HG03521 (cell line): ENCODE measurements at regions not wholly inside any gene's neighbourhood (a gene's known extent, or its start where the extent isn't known, plus 50 kb on each side); places are given as distances from the start of the nearest gene placed in this dataset.

Experiments
- ATAC-seq: cut with Tn5 transposase; IDR thresholded peaks from one replicate; pipeline ENCODE4 v1.9.1; 2021; ENCODE audit warnings: mild to moderate bottlenecking, moderate library complexity; ENCODE audit not compliant: unreplicated experiment

- no peak for ATAC-seq
Measured at GRCh38 chr9:91151718-91152095, 210.0 kb downstream of the AUH start.

DNA sequence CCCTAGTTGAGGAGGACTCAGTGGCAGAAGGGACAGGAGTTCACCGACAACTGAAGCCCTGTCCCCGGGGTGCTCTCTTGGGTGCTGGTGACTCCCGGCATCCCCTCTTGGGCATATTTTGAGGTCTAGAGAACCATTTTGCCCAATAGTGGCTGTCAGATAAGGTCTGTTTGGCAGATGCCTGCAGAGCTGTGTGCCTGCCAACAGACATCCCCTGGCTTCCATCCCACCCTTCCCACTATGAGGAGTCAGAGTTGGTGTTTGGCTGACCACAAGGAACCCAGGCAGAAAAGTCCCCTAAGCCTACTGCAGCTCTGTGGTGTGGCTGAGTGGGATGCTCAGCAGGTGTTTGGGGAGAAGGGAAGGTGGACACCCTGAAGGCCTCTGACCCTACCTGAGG, 207.0 kb downstream of the AUH start:
- ATAC-seq: no peak

GRCh38 chr9:91155181-91155580, 206.5 kb downstream of the AUH start:
- no peak for ATAC-seq

DNA sequence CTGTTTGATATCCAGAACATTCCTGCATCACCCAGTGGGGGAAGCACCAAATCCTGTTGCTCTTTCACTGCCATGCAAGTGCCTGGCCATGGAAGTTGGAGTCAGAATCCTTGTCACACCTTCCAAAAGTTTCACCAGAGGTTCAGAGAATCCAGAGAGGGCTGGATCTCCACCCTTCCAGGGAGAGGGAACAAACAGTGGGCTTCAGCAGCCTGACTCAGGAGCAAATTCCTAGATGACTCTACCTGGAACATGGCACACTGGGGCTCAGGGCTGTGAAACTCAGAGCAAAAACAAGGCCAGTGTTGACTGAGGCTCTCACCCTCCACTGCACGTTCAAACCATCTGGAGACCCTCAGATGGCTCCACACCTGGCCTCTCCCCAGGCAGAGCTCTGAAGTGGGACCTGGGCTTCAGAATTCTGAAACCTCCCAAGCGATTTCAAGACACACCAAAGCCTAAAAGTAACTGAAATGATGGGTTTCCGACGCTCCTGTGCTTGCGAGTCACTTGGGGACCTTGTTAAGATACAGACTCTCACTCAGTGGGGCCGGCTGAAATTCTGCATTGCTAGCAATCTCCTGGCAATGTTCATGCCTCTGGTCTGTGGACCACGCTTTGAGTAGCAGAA, 205.9 kb downstream of the AUH start:
- no peak for ATAC-seq

DNA sequence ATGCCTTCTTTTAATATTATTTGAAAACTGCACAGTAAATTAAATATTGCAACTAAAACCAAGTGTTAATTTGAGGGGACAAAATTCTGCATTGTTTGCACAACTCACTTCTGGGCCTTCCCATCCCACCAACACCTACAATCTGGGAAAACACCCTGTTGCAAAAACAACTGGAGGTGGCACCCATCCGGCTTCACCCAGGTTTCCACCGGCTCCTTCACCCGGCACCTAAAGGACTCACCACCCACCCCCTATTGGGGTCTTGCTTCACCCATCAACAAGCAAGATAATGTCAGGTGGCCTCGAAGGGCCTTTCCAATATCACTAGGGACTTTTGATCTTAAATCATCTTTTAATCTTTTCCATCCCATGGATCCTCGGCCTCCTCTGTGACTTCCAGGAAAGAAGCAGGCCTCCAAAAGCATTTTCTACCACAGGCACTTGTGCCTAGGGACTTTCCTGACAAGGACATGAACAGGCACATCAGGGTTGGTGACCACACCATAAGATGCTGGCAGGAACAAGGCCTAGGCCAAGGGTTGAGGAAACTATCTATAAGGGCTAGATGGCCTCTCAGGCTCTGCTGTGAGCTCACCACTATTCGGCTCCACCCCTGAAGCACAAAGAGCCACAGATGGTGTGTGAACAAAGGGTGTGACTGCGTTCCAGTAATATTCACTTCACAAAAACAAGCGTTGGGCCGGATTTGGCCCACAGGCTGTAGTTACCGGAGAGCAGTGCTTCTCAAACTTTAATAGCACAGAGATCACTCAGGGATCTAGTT, 205.1 kb downstream of the AUH start:
- no peak for ATAC-seq

GRCh38 chr9:91157883-91158282, 203.8 kb downstream of the AUH start:
- no peak for ATAC-seq

GRCh38 chr9:91158286-91158685, 203.4 kb downstream of the AUH start:
- ATAC-seq: no peak

DNA sequence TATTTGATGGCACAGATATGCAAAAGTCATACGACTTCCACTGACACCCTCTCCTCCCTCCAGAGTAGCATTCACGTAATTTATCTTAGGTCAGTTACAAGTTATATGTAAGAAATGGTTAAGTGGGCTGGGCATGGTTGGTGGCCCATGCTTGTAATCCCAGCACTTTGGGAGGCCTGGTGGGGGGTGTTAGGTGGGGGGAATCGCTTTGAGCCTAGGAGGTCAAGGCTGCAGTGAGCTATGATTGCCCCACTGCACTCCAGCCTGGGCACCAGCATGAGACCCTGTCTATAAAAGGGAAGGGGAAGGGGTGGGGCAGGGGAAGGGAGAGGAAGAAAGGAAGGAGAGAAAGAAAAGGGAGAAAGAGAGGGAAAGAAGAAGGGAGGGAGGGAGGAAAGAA, 202.8 kb downstream of the AUH start:
- no peak for ATAC-seq

- ATAC-seq: no peak
Measured at GRCh38 chr9:91159664-91160121, 202.0 kb downstream of the AUH start.

GRCh38 chr9:91160181-91160580, 201.5 kb downstream of the AUH start:
- no peak for ATAC-seq

DNA sequence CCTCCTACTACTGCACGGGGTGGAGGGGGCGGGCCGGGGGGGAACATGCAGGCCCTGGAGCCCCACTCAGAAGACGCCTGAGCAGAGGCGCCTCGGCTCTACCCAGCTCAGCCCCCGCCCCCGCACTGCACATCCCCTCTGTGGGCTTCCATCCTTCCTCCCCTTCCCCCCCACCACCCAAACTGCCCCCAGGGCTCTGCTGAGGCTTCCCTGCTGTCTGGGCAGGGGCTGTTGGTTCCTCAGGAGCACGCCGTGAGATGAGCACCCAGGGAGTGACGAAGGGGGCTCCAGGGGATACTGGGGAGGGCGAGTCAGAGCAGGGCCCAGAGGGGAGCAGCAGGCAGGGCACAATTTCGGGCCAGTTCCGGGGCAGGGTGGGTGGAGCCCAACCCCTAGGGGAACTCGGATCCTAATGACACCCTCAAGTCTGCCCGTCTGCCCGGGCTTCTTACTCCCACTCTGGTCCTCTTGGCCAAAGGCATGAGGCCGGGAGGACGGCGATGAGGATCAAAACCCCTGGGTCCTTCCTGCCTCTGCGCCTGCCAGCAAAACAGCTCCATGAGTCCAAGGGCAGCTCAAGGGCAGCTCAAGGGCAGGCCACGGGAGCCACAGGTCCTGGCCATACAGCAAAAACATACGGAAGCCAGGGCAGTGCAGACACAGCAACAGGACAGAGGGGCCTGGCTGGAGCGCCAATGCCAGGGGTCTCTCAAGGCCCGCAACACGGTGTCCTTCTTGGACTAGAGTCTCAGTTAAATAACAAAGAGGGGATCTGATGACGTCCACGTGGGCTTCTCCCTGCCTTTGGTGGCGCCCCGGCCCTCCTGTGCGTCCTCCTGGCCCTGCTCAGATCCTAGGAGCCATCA, 200.9 kb downstream of the AUH start:
- ATAC-seq: no peak

GRCh38 chr9:91161465-91162300, 200.0 kb downstream of the AUH start:
- ATAC-seq: no peak

DNA sequence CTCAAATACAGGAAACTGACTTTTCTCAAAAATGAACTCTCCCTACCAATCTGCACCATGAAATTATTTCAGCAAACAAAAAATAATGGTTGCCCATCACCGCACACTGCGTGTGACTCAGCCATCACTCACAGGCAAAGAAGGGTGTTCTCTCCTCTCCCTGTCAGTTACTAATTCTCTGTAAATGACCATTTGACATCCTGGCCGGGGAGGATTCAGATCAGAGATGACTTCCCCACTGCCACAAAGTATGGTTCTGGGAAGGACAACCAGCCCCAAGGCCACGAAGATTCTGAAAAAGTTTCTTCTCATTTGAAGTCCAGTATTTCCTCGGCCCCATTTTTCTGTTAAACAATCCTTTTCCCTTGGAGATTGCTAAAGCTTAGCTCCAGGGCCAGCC, 199.4 kb downstream of the AUH start:
- no peak for ATAC-seq

DNA sequence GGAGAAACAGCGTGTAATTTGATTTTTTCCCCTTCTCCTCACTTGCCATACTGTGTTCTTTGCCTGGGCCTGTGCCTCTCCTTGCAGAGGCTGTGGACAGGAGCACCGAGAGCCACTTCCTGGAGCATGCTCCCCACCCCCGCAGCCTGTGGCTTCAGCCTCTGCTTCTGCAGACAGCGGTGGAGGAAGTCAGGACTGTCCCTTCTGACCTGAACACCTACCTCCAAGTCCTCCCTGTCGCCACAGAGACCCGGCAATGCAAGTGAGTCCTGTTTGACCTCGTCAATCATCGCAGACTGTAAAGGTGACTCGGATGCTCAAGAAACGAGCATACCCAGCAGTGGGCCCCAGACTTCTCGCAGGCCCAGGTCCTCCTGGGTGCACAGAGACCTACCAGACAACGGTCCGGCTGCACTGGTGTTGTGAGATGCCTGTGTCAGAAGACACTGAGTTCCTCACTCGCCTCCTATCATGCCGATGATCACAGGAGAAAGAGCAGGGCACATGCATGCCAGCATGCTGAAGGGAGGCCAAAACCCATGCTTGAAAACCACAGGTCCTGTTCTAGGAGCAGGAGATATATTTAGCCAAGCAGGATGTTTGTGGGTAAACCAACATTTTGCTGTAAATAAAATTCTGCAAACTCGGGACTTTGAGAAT, 198.8 kb downstream of the AUH start:
- peak; percentile 55 for ATAC-seq

DNA sequence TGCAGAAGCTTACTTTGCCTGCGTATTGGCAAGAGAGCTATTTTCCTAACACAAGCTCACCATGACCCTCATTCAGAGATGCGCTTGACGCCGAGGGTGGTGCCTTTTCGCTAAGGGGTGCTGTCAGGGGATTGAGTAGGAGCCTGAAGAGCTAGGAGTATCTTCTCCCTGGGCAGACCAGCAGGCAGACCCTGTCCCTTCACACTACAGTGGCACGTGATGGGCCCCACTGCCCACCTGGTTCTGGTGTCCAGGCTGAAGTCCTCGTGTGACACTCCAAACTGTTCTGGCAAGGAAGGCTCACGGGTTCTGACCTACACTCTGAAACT, 198.3 kb downstream of the AUH start:
- no peak for ATAC-seq

- no peak for ATAC-seq
Measured at GRCh38 chr9:91163773-91164471, 197.8 kb downstream of the AUH start.
